Activated CD4-positive, alpha-beta T cell treated with anti-CD3 and anti-CD28 coated beads, Interleukin-2, amount 10 ng/mL, durations not matched to agents 7 days and 5 days (primary cell): ENCODE measurements at regions not wholly inside any gene's neighbourhood (a gene's known extent, or its start where the extent isn't known, plus 50 kb on each side); places are given as distances from the start of the nearest gene placed in this dataset.

Experiments
- CTCF ChIA-PET: fragments of 350-600 bp; sonication (Branson Sonifier 250); formaldehyde crosslinking; loops from one replicate; lab custom pipeline; 2021; ENCODE audit warnings: antibody characterized with exemption; lab: Charles Lee
- POLR2A ChIA-PET: fragments of 350-600 bp; sonication (Branson Sonifier 250); formaldehyde crosslinking; loops from one replicate; lab custom pipeline; 2021; ENCODE audit warnings: antibody characterized with exemption; lab: Charles Lee
- DNase-seq: peaks from one replicate; pipeline ENCODE4 v3.0.0-alpha.2; 2020
- H3K27ac Mint-ChIP-seq: one replicate; pipeline ENCODE4 v1.8.0; 2021; ENCODE audit warnings: mild to moderate bottlenecking, moderate library complexity, mixed read lengths
- H3K27me3 Mint-ChIP-seq: one replicate; pipeline ENCODE4 v1.8.0; 2021; ENCODE audit warnings: mixed read lengths
- H3K36me3 Mint-ChIP-seq: one replicate; pipeline ENCODE4 v1.8.0; 2021; ENCODE audit warnings: low read depth, mixed read lengths
- H3K4me1 Mint-ChIP-seq: one replicate; pipeline ENCODE4 v1.8.0; 2021; ENCODE audit warnings: mixed read lengths
- H3K4me3 Mint-ChIP-seq: one replicate; pipeline ENCODE4 v1.8.0; 2021; ENCODE audit warnings: mild to moderate bottlenecking, moderate library complexity, mixed read lengths
- H3K9me3 Mint-ChIP-seq: one replicate; pipeline ENCODE4 v1.8.0; 2021; ENCODE audit warnings: mixed read lengths

- peaks cover 6% of the 10 kb centered on the region for H3K27me3 Mint-ChIP-seq
- CTCF ChIA-PET: interaction anchor here (0.6 to 0.7 kb wide), 3 partner anchors 41 to 452 kb away, joined by 3 read pairs; no protein-coding TSS in a partner anchor
- POLR2A ChIA-PET: no interaction called here
- H3K9me3 Mint-ChIP-seq: no peaks in the 10 kb centered on the region
- H3K27ac Mint-ChIP-seq: no peak overlapping the region
- no peaks in the 10 kb centered on the region for H3K4me1 Mint-ChIP-seq
- H3K36me3 Mint-ChIP-seq: no peaks in the 10 kb centered on the region
- H3K4me3 Mint-ChIP-seq: no peak overlapping the region
- DNase-seq: no peak
Measured at GRCh38 chr16:79543219-79543618, 57.3 kb downstream of the MAF start.

GRCh38 chr16:79542237-79542774 lies 58.2 kb downstream of the MAF start:
- H3K36me3 Mint-ChIP-seq: no peaks in the 10 kb centered on the region
- CTCF ChIA-PET: interaction anchor here (0.9 kb wide), 1 partner anchor 10 kb away, joined by 3 read pairs; no protein-coding TSS in a partner anchor

GRCh38 chr16:79540825-79541595 lies 59.5 kb downstream of the MAF start:
- POLR2A ChIA-PET: no interaction called here

More at GRCh38 chr16:79542237-79542774, 58.2 kb downstream of the MAF start:
- no peaks in the 10 kb centered on the region for H3K4me1 Mint-ChIP-seq
- POLR2A ChIA-PET: no interaction called here
- peaks cover 3% of the 10 kb centered on the region for H3K27me3 Mint-ChIP-seq
- no peaks in the 10 kb centered on the region for H3K9me3 Mint-ChIP-seq
- DNase-seq: no peak
- no peak overlapping the region for H3K4me3 Mint-ChIP-seq
- H3K27ac Mint-ChIP-seq: no peak overlapping the region

GRCh38 chr16:79537584-79537983 lies 63.0 kb downstream of the MAF start:
- H3K9me3 Mint-ChIP-seq: no peaks in the 10 kb centered on the region
- H3K4me3 Mint-ChIP-seq: no peak overlapping the region
- ChIA-PET POLR2A (no interaction called here), CTCF (no interaction called here)
- no peaks in the 10 kb centered on the region for H3K4me1 Mint-ChIP-seq
- H3K36me3 Mint-ChIP-seq: no peaks in the 10 kb centered on the region
- H3K27ac Mint-ChIP-seq: no peak overlapping the region
- H3K27me3 Mint-ChIP-seq: no peaks in the 10 kb centered on the region
- DNase-seq: no peak

More at GRCh38 chr16:79540825-79541595, 59.5 kb downstream of the MAF start:
- Mint-ChIP-seq H3K4me1 (no peaks in the 10 kb centered on the region), H3K27ac (no peak overlapping the region), H3K9me3 (no peaks in the 10 kb centered on the region), H3K27me3 (no peaks in the 10 kb centered on the region), H3K36me3 (no peaks in the 10 kb centered on the region), H3K4me3 (no peak overlapping the region)
- CTCF ChIA-PET: interaction anchor here (0.6 to 0.9 kb wide), 4 partner anchors 8 to 849 kb away, joined by 3 to 5 read pairs (median 4); no protein-coding TSS in a partner anchor
- no peak for DNase-seq

GRCh38 chr16:79536958-79537357 lies 63.6 kb downstream of the MAF start:
- H3K36me3 Mint-ChIP-seq: no peaks in the 10 kb centered on the region
- no peaks in the 10 kb centered on the region for H3K27me3 Mint-ChIP-seq
- DNase-seq: no peak
- no peak overlapping the region for H3K4me3 Mint-ChIP-seq
- H3K9me3 Mint-ChIP-seq: no peaks in the 10 kb centered on the region
- ChIA-PET CTCF (no interaction called here), POLR2A (no interaction called here)
- no peak overlapping the region for H3K27ac Mint-ChIP-seq
- no peaks in the 10 kb centered on the region for H3K4me1 Mint-ChIP-seq

- Mint-ChIP-seq H3K27me3 (no peaks in the 10 kb centered on the region), H3K4me1 (no peaks in the 10 kb centered on the region), H3K9me3 (no peaks in the 10 kb centered on the region), H3K36me3 (no peaks in the 10 kb centered on the region), H3K27ac (no peak overlapping the region), H3K4me3 (no peak overlapping the region)
- no peak for DNase-seq
- POLR2A ChIA-PET: no interaction called here
- CTCF ChIA-PET: interaction anchor here (0.6 kb wide), 1 partner anchor 721 kb away, joined by 3 read pairs; no protein-coding TSS in a partner anchor
Measured at GRCh38 chr16:79535130-79535529, 65.4 kb downstream of the MAF start.

GRCh38 chr16:79534143-79534542 lies 66.4 kb downstream of the MAF start:
- Mint-ChIP-seq H3K4me3 (no peak overlapping the region), H3K27me3 (no peaks in the 10 kb centered on the region), H3K36me3 (no peaks in the 10 kb centered on the region), H3K4me1 (no peaks in the 10 kb centered on the region), H3K27ac (no peak overlapping the region), H3K9me3 (no peaks in the 10 kb centered on the region)
- ChIA-PET POLR2A (no interaction called here), CTCF (no interaction called here)
- DNase-seq: no peak

- ChIA-PET POLR2A (no interaction called here), CTCF (no interaction called here)
- no peak for DNase-seq
- no peaks in the 10 kb centered on the region for H3K4me1 Mint-ChIP-seq
- no peaks in the 10 kb centered on the region for H3K27me3 Mint-ChIP-seq
- no peaks in the 10 kb centered on the region for H3K36me3 Mint-ChIP-seq
- H3K9me3 Mint-ChIP-seq: no peaks in the 10 kb centered on the region
- no peak overlapping the region for H3K4me3 Mint-ChIP-seq
- no peak overlapping the region for H3K27ac Mint-ChIP-seq
Measured at GRCh38 chr16:79533292-79533691, 67.2 kb downstream of the MAF start.

GRCh38 chr16:79532785-79533184 lies 67.8 kb downstream of the MAF start:
- no peak overlapping the region for H3K4me3 Mint-ChIP-seq
- no peaks in the 10 kb centered on the region for H3K27me3 Mint-ChIP-seq
- no peak overlapping the region for H3K27ac Mint-ChIP-seq
- ChIA-PET POLR2A (no interaction called here), CTCF (interaction anchor here (0.7 kb wide), 1 partner anchor 19 kb away, joined by 3 read pairs; no protein-coding TSS in a partner anchor)
- no peaks in the 10 kb centered on the region for H3K9me3 Mint-ChIP-seq
- no peaks in the 10 kb centered on the region for H3K36me3 Mint-ChIP-seq
- no peaks in the 10 kb centered on the region for H3K4me1 Mint-ChIP-seq
- no peak for DNase-seq

- CTCF ChIA-PET: interaction anchor here (0.7 kb wide), 1 partner anchor 20 kb away, joined by 3 read pairs; no protein-coding TSS in a partner anchor
- DNase-seq: no peak
- no peak overlapping the region for H3K27ac Mint-ChIP-seq
- H3K4me1 Mint-ChIP-seq: no peaks in the 10 kb centered on the region
- POLR2A ChIA-PET: no interaction called here
- H3K9me3 Mint-ChIP-seq: no peaks in the 10 kb centered on the region
- H3K4me3 Mint-ChIP-seq: no peak overlapping the region
- H3K27me3 Mint-ChIP-seq: no peaks in the 10 kb centered on the region
- no peaks in the 10 kb centered on the region for H3K36me3 Mint-ChIP-seq
Measured at GRCh38 chr16:79532273-79532672, 68.3 kb downstream of the MAF start.

- Mint-ChIP-seq H3K4me1 (no peaks in the 10 kb centered on the region), H3K4me3 (no peak overlapping the region), H3K27ac (no peak overlapping the region), H3K9me3 (no peaks in the 10 kb centered on the region), H3K27me3 (no peaks in the 10 kb centered on the region), H3K36me3 (no peaks in the 10 kb centered on the region)
- no peak for DNase-seq
- ChIA-PET CTCF (interaction anchor here (0.6 kb wide), 1 partner anchor 12 kb away, joined by 3 read pairs; no protein-coding TSS in a partner anchor), POLR2A (no interaction called here)
Measured at GRCh38 chr16:79528338-79528737, 72.2 kb downstream of the MAF start.

GRCh38 chr16:79523971-79524370 lies 76.6 kb downstream of the MAF start:
- H3K4me3 Mint-ChIP-seq: no peak overlapping the region
- no peaks in the 10 kb centered on the region for H3K9me3 Mint-ChIP-seq
- H3K27ac Mint-ChIP-seq: no peak overlapping the region
- H3K4me1 Mint-ChIP-seq: no peaks in the 10 kb centered on the region
- POLR2A ChIA-PET: no interaction called here
- CTCF ChIA-PET: no interaction called here
- no peaks in the 10 kb centered on the region for H3K36me3 Mint-ChIP-seq
- H3K27me3 Mint-ChIP-seq: peaks cover 8% of the 10 kb centered on the region
- no peak for DNase-seq

- H3K9me3 Mint-ChIP-seq: no peaks in the 10 kb centered on the region
- ChIA-PET POLR2A (no interaction called here), CTCF (no interaction called here)
- DNase-seq: no peak
- H3K27ac Mint-ChIP-seq: no peak overlapping the region
- no peaks in the 10 kb centered on the region for H3K36me3 Mint-ChIP-seq
- no peak overlapping the region for H3K4me3 Mint-ChIP-seq
- no peaks in the 10 kb centered on the region for H3K4me1 Mint-ChIP-seq
- H3K27me3 Mint-ChIP-seq: peaks cover 8% of the 10 kb centered on the region
Measured at GRCh38 chr16:79519448-79519847, 81.1 kb downstream of the MAF start.
